GM18870 (cell line): ENCODE measurements at regions not wholly inside any gene's neighbourhood (a gene's known extent, or its start where the extent isn't known, plus 50 kb on each side); places are given as distances from the start of the nearest gene placed in this dataset.
"Not testable (repeated sequence)": the region's sequence is repeated elsewhere in the genome, so short reads cannot be mapped to it uniquely, and the experiment has no call there.

ENCODE experiments used
- ATAC-seq: cut with Tn5 transposase; IDR thresholded peaks from one replicate; pipeline ENCODE4 v1.9.1; 2021; ENCODE audit warnings: moderate library complexity; ENCODE audit not compliant: unreplicated experiment

DNA sequence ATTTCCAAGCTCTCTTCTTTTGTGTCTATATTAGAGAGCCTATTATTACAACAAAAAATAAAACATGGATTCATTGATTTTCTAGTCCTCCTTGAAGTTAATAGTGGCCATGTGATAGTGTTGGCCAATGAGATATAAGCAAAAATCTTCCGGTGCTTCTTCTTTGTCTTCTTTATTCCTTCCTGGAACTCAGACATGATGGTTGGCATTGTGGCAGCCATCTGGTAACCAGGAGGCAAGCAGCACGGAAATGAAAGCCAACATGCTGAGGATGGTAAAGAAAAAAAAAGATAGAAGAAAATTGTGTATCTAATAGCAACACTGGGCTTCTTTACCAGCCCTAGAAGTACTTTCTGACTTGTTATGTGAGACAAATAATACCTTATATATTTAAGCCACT, 50.8 kb upstream of the SEL1L start:
- ATAC-seq, result no peak

GRCh38 chr14:81589381-81590065, 55.9 kb upstream of the SEL1L start:
- no peak for ATAC-seq

DNA sequence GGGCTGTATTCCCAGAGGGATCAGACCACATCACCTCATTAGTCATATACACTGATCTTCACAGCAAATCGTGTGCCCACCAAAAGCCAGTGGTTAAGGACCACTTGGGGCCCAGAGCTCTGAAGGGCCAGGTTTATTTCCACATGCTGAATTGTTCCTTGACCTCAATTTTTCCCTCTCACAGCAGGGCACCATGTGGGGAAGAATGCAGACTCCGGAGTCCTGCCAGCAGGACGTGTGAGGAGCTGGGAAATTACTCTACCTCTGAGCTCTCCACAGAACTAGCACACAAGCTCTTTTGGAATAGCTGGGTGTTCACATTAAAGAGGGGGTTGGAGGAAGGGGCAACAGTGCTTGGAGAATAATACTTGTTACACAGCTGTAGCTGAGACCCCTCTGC, 57.6 kb upstream of the SEL1L start:
- ATAC-seq, result no peak

- ATAC-seq, result no peak
These were observed 60.4 kb upstream of the SEL1L start for GRCh38 chr14:81594012-81594411.

DNA sequence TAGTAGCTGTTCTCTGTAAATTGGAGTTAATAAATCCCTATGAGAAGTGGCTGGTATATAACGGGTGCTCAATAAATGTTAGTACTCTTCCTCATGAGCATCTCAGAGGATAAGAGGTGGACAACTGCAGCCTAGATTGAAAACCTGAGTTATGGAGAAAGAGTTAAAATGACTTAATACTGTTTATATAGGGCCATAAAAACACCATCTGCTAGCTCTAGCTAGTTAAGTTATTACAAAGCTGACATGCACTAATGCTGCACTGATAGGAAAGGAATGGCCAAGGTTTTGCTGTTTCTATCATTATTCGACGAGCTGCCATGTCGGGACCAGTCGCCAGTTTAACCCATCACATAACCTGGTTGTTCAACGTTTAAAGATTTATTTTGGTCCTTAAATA, 72.0 kb upstream of the SEL1L start:
- ATAC-seq, result no peak

DNA sequence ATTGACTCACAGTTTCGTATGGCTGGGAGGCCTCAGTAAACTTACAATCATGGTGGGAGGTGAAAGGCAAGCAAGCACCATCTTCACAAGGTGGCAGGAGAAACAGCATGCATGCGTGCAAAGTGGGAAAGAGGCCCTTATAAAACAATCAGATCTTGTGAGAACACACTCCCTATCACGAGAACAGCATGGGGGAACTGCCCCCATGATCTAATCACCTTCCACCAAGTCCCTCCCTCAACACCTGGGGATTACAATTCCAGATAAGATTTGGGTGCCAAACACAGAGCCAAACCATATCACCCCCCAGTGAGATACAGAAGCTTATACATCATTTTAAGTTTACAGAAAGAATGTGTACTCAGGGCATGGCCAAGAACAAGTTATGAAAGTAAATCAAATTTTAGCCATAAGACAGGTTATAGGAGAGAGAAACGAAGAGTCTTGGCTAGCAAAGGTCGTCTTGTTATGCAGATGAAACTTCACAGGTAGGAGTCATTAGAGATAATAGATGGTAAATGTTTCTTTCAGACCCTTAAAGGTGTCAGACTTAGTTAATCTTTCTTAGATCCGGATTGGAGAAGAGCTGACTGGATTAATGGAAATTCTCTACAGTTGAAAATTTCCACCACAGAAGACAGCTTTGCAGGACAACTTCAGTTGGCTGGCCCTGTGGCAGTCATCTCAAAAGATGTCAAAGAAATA, 79.8 kb upstream of the SEL1L start:
- no peak for ATAC-seq

GRCh38 chr14:81614302-81614701, 80.6 kb upstream of the SEL1L start:
- ATAC-seq, result not testable (repeated sequence)

DNA sequence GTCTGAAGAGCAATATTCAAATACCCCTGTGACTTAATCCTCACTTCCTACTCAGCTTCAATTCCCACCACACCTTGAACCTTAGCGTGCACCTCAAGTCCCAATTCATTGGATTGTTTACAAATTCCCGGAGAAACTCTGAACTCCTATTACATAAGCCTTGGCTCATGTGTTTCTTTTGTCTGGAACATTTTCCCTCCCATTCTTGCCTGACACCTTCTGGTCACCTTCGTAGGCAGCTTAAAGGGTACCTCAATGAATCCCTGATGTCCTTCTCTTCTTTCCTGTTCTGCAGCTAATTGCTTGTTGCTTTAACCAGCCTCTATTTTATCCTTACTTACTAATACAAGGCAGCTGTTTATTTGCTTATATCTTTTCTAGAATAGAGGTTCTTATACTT, 85.0 kb upstream of the SEL1L start:
- no peak for ATAC-seq

- no peak for ATAC-seq
These were observed 86.2 kb upstream of the SEL1L start for GRCh38 chr14:81619816-81620215.

- ATAC-seq, result not testable (repeated sequence)
These were observed 90.2 kb upstream of the SEL1L start for GRCh38 chr14:81623771-81624396.

- peak; percentile 64 for ATAC-seq
These were observed 91.7 kb upstream of the SEL1L start for GRCh38 chr14:81625343-81625742.

DNA sequence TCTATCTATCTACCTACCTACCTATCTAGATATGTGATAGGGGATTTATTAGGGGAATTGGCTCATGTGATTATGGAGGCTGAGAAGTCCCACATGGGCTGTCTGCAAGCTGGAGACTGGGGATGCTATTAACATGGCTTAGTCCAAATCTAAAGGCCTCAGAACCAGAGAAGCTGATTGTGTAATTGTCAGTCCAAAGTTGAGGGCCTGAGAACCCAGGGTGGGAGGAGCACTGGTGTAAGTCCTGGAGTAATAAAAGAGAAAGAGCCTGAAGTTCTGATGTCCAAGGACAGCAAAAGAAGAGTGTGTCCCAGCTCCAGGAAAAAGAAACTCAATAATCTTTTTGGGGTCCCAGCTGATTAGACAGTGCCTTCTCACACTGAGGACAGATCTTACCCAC, 98.5 kb upstream of the SEL1L start:
- ATAC-seq, result no peak

GRCh38 chr14:81633496-81633895, 99.8 kb upstream of the SEL1L start:
- no peak for ATAC-seq

GRCh38 chr14:81637639-81638038, 104.0 kb upstream of the SEL1L start:
- ATAC-seq, result no peak

GRCh38 chr14:81638656-81639280, 105.1 kb upstream of the SEL1L start:
- no peak for ATAC-seq

DNA sequence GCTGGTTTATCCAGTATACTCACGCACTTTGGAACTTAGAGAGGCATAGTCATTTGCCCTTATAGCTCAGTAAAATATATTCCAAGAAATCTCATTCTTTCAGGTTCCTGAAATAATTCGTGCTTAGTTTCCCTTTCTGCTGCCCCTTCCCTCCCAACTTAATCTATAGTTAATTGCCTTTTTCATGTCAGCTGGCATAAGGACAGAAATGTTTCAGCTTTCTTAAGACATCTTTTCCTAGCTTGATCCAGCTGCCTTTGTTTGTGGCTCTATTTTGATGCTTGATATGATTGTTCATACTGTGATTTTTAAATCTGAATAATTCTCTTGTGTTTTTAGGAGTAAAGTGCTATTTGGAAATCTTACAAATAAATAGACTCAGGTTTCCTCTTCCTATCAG, 120.0 kb upstream of the SEL1L start:
- ATAC-seq, result no peak

DNA sequence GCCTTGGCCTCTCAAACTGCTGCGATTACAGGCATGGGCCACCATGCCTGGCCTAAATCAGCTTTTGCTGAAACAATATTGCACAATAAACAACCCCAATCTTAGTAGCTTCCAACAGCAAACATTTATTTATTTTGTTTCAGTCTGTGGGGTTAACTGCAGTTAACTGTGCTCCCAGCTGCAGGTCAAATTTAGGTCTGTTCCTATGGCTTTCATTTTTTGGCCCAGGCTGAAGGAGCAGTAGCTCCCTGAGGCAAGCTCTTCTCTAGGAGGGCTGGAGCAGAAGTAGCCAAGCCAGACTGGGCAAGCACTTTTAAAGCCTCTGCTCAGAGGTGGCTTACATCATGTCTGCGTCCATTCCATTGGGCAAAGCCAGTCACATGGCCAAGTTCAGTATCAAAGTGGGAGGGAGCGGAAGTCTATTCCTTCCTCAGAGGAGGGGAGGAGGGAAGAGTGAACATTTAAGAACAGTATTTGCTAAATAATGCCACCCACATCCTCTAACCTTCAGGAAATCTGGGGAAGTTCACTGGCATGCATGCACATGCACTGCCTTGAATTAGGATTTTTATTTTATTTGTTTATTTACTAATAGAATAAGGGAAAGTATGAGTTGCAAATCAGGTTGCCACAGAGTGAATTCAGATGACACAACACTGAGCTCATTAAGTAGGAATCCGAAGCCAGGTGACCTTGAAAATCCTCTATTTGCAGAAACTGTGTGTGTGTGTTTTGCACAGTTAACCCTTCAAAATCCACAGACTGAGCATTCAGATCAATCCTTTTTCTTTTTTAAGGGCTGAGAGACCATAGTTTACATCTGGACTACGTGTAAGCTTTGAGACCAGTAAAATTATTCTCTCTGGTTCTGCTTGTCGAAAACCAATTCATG, 122.0 kb upstream of the SEL1L start:
- no peak for ATAC-seq

DNA sequence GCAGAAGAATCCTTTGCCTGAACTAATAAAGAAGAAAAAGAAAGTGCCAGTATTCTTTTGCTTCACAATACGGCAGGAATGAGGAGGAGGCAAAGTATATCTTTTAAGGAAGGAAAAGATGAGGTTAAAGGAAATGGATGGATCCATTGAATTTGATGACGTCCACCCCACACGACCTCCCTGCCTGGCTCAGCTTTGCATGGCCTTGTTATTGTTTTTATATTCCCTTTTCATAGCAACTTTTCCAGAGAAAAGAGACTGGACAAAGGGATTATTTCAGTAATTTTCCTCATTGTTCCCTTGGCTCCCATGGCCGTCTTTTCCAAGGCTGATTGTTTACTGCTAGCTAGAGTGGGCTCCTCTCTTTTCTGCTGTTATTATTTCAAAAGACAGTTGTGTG, 123.2 kb upstream of the SEL1L start:
- ATAC-seq, result no peak

- no peak for ATAC-seq
These were observed 128.4 kb upstream of the SEL1L start for GRCh38 chr14:81662066-81662465.

DNA sequence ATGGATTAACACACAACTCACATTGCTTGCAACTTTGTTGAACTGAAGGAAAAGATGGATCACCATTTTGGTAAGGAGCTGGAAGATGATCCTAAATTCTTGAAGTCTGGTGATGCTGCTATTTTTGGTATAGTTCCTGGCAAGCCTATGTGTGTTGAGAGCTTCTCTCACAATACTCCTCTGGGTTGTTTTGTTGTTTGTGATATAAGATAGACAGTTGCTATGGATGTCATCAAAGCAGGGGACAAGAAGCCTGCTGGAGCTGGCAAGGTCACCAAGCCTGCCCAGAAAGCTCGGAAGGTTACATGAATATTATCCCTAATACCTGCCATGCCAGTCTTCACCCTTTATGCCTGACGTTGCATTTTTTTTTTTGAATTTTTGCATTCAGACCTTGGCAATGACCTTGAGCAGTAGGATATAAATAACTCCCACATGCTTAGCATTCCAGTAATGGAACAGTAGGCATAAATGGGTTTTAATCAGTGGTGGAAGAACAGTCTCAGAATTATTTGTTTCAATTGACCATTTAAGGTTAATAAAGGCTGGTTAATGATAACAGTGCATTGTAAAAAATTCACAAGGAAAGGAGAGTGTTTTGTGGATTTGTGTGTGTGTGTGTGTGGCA, 129.0 kb upstream of the SEL1L start:
- no peak for ATAC-seq
